AG04449 (cell line): ENCODE measurements at regions not wholly inside any gene's neighbourhood (a gene's known extent, or its start where the extent isn't known, plus 50 kb on each side); places are given as distances from the start of the nearest gene placed in this dataset.

Source experiments
- CTCF ChIA-PET: fragments of 350-600 bp; formaldehyde crosslinking; extraction: SDS; loops from one replicate; lab custom pipeline; 2021; ENCODE audit warnings: antibody characterized with exemption; lab: Yijun Ruan, JAX
- POLR2A ChIA-PET: fragments of 400-600, 350-600 bp; formaldehyde crosslinking; extraction: SDS; loops from one replicate; lab custom pipeline; 2020; ENCODE audit warnings: antibody characterized with exemption, inconsistent platforms; lab: Yijun Ruan, JAX
- DNase-seq: peaks from one replicate; pipeline ENCODE4 v3.0.0-alpha.2; 2010; ENCODE audit warnings: low read depth, low spot score
- H3K4me3 ChIP-seq: 2 replicates; pipeline ENCODE4 v1.5.1; 2011; ENCODE audit warnings: low read depth, mild to moderate bottlenecking, control low read depth, low read length
- TF ChIP-seq, protein P1 (sequence below): IDR thresholded peaks from one replicate; pipeline ENCODE4 v1.5.1; 2011; ENCODE audit warnings: mild to moderate bottlenecking, moderate library complexity, low read length, control low read depth, inconsistent platforms; ENCODE audit not compliant: insufficient read depth; ENCODE audit errors: missing control alignments

DNA sequence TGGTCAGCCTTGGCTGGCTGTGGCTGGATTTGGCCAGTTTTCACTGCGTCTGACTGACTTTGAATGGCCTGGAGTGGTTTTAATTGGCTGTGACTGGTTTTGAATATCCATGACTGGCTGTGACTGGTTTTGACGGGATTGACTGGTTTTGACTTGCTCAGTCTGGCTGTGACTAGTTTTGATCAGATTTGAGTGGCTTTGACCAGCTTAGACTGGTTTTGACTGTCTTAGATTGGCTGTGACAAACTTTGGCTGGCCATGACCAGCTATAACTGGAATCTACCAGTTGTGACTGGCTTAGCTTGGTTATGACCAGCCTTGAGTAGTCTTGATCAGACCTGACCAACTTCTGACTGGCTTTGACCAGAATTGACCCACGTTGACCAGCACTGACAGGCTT lies 168.4 kb upstream of the AMOT start:
- POLR2A ChIA-PET = no interaction called here
- no peak overlapping the region for H3K4me3 ChIP-seq
- TF ChIP-seq, protein P1, sequence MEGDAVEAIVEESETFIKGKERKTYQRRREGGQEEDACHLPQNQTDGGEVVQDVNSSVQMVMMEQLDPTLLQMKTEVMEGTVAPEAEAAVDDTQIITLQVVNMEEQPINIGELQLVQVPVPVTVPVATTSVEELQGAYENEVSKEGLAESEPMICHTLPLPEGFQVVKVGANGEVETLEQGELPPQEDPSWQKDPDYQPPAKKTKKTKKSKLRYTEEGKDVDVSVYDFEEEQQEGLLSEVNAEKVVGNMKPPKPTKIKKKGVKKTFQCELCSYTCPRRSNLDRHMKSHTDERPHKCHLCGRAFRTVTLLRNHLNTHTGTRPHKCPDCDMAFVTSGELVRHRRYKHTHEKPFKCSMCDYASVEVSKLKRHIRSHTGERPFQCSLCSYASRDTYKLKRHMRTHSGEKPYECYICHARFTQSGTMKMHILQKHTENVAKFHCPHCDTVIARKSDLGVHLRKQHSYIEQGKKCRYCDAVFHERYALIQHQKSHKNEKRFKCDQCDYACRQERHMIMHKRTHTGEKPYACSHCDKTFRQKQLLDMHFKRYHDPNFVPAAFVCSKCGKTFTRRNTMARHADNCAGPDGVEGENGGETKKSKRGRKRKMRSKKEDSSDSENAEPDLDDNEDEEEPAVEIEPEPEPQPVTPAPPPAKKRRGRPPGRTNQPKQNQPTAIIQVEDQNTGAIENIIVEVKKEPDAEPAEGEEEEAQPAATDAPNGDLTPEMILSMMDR = no peak
- CTCF ChIA-PET = no interaction called here
- DNase-seq = no peak

DNA sequence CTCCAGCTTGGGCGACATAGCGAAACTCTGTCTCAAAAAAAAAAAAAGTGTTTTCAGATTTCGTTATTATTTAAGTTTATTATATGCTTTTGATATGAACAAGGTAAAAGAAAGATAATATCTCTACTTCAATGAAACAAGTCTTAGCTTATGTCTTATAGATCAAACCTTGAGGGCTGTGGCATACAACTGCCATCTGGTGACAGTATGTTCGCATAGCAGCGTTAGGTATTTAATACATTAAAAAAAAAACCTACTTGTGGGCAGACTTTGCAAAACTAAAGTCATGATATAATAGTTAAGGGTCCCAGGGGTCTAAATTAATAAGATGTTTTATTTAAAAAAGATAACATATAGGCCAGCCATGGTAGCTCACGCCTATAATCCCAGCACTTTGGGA lies 161.2 kb upstream of the AMOT start:
- ChIA-PET POLR2A (no interaction called here), CTCF (interaction anchor here (0.6 kb wide), 1 partner anchor 662 kb away, joined by 4 read pairs; no protein-coding TSS in a partner anchor)
- DNase-seq = no peak
- TF ChIP-seq, protein P1 = no peak
- H3K4me3 ChIP-seq = no peak overlapping the region

DNA sequence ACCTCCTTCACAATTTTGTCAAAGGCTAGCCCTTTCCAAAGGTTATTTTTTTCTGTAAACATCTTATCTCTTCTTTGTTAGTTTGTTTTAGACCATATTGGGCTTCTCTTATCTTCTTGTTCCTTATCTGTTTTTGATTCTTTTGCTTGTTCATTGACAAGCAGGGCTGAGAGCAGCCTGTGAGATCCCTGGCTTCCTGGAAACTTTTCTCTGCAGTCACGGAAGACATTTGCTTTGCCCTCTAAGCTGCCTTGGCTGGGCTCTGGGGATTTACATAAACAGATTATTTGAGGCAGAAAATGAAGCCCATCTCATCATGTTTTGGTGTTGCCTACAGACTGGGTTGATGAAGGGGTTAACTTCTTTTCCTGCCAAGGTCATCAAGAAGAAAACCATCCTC lies 157.4 kb upstream of the AMOT start:
- TF ChIP-seq, protein P1 = no peak
- ChIA-PET POLR2A (no interaction called here), CTCF (no interaction called here)
- DNase-seq = no peak
- no peak overlapping the region for H3K4me3 ChIP-seq

DNA sequence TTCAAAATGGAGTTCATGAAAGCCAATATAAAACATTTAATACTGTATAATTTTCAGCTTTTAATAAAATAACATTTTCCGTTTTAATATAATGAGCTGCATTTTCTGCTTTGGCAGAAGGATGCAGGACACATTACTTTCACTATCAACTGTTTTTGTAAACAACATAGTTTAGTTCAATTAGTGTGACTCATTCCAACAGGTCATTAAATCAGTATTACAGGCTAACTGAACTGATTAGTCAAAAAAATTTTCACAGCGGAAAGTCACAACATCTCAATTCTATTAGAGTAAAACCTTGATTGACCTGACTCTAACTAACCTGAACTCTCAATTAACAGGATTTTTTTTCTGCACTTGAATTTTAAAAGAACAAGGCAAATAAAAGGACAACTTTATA lies 151.2 kb upstream of the AMOT start:
- no peak overlapping the region for H3K4me3 ChIP-seq
- TF ChIP-seq, protein P1 = no peak
- DNase-seq = no peak
- ChIA-PET POLR2A (interaction anchor here (0.6 kb wide), 1 partner anchor 183 kb away, joined by 3 read pairs; no protein-coding TSS in a partner anchor), CTCF (no interaction called here)

DNA sequence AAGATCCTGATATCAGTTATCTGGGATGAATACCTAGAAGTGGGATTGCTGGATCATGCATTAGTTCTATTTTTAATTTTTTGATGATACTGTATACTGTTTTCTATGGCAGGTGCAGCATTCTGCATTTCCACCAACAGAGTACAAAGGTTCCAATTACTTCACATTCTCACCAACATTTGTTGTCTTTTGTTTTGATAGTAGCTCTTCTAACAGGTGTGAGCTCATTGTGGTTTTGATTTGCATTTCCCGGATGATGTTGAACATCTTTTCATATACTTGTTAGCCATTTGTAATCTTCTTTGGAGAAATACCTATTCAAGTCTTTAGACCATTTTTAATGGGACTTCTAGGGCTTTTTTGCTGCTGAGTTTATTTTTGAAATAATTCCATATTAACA lies 139.2 kb upstream of the AMOT start:
- ChIA-PET CTCF (no interaction called here), POLR2A (no interaction called here)
- no peak overlapping the region for H3K4me3 ChIP-seq
- TF ChIP-seq, protein P1 = no peak
- DNase-seq = no peak

DNA sequence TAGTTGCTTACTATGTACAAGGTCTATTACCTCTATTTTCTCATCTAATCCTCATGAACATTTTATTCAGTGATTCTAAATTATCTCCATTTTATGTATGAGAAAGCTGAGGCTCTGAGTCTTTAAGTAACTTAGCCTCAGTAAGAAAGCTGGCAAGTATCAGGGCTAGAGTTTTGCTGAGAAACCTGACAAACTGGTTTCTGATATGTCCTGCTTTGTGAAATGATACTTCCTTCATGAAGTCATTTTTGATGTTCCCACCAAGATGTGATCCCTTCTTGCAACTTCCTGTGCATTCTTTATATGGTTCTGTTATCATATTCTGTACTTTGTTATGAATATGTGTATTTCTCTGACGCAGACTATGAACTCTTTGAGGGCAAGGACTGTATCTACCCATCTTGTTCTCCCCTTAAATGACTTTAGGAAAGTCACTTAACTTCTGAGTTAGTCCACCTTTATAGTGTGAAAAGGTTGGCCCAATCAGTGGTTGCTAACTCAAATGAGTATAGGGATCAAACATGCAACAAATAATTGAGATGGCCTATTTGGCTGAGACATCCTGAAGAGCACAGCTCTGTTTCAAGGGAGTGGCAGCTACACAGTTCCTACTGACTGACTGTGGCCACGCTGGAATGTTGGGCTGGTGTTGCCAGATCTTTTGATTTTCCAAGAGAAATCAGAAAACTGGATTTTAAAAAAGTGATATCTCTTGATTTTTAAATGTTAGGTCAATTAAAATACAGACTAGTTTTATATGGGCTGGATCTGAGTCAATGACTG lies 127.9 kb upstream of the AMOT start:
- no peak for DNase-seq
- ChIA-PET CTCF (no interaction called here), POLR2A (no interaction called here)
- no peak overlapping the region for H3K4me3 ChIP-seq
- TF ChIP-seq, protein P1 = no peak
